GM12891 (cell line): ENCODE measurements at regions not wholly inside any gene's neighbourhood (a gene's known extent, or its start where the extent isn't known, plus 50 kb on each side); places are given as distances from the start of the nearest gene placed in this dataset.

Experiments
- POLR2A ChIP-seq: IDR thresholded peaks from 2 replicates; pipeline ENCODE4 v1.6.1; 2011; ENCODE audit warnings: low read depth, low read length, control low read depth
- POLR2AphosphoS5 ChIP-seq: IDR thresholded peaks from 2 replicates; pipeline ENCODE4 v1.6.1; 2011; ENCODE audit warnings: low read depth, low read length, control low read depth
- POU2F2 ChIP-seq: IDR thresholded peaks from 2 replicates; pipeline ENCODE4 v1.6.1; 2011; ENCODE audit warnings: low read depth, mild to moderate bottlenecking, control low read depth, low read length, moderate library complexity
- SPI1 ChIP-seq: IDR thresholded peaks from 2 replicates; pipeline ENCODE4 v1.6.1; 2011; ENCODE audit warnings: low read depth, low read length, control low read depth
- TAF1 ChIP-seq: IDR thresholded peaks from 2 replicates; pipeline ENCODE4 v1.6.1; 2011; ENCODE audit warnings: low read depth, low read length, control low read depth

DNA sequence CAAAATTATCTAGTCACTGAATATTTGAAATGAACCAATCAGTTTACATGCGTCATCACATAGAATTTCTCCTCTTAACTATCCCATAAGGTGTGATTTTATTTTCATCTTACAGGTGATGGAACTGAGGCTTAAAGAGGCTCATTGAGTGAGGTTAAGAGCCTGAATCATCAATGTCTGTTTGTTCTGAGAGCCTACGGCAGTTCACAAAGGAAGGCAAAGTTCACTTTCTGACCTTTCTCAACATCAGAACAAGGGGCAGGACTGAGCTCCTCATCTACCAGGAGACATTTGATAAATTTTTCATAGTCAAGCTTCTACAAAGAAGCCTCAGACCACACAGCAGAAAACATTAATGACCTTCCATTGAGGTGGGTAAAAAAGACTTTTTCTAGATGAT lies 54.9 kb upstream of the OLIG3 start:
- no peak for TF ChIP-seq TAF1
- TF ChIP-seq POU2F2: no peak
- no peak for TF ChIP-seq POLR2A
- no peak for TF ChIP-seq SPI1
- no peak for TF ChIP-seq POLR2AphosphoS5
